ENCODE measurements at regions not wholly inside any gene's neighbourhood (a gene's known extent, or its start where the extent isn't known, plus 50 kb on each side); places are given as distances from the start of the nearest gene placed in this dataset.

- peak; percentile 45 for DNase-seq (ENCODE audit: extremely low read depth, low read depth)
- no peak overlapping the region for H3K4me3 ChIP-seq (replicated peaks; ENCODE audit: low read depth, low read length)
- TF ChIP-seq, protein P1, sequence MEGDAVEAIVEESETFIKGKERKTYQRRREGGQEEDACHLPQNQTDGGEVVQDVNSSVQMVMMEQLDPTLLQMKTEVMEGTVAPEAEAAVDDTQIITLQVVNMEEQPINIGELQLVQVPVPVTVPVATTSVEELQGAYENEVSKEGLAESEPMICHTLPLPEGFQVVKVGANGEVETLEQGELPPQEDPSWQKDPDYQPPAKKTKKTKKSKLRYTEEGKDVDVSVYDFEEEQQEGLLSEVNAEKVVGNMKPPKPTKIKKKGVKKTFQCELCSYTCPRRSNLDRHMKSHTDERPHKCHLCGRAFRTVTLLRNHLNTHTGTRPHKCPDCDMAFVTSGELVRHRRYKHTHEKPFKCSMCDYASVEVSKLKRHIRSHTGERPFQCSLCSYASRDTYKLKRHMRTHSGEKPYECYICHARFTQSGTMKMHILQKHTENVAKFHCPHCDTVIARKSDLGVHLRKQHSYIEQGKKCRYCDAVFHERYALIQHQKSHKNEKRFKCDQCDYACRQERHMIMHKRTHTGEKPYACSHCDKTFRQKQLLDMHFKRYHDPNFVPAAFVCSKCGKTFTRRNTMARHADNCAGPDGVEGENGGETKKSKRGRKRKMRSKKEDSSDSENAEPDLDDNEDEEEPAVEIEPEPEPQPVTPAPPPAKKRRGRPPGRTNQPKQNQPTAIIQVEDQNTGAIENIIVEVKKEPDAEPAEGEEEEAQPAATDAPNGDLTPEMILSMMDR (IDR thresholded peaks at IDR 0.05; ENCODE audit: low read depth, low read length, missing control alignments), result no peak
Observed at GRCh38 chr12:42732908-42733411, 143.4 kb upstream of the PRICKLE1 start.

- TF ChIP-seq, protein P1 (IDR thresholded peaks at IDR 0.05; ENCODE audit: low read depth, low read length, missing control alignments), result no peak
- DNase-seq (ENCODE audit: extremely low read depth, low read depth), result no peak
- H3K4me3 ChIP-seq (replicated peaks; ENCODE audit: low read depth, low read length), result no peak overlapping the region
Observed at GRCh38 chr12:42730291-42730690, 140.7 kb upstream of the PRICKLE1 start.

DNA sequence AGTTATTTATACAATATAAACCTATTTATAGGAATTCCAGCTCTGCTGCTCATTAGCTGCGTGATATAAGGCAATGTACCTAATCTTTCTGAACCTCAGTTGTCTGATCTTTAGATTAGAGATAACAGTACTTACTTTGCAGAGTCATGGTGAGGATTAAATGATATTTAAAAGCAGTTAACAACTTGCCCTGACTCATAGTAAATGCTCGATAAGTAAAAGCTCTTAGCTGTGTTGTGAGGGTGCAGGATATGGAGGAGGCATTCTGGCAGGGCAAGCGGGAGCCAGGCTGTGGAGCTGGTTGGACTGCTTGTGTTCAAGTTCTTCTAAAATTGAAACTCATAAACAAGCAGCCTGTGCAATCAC, 140.0 kb upstream of the PRICKLE1 start:
- TF ChIP-seq, protein P1 (IDR thresholded peaks at IDR 0.05; ENCODE audit: low read depth, low read length, missing control alignments), result no peak

DNA sequence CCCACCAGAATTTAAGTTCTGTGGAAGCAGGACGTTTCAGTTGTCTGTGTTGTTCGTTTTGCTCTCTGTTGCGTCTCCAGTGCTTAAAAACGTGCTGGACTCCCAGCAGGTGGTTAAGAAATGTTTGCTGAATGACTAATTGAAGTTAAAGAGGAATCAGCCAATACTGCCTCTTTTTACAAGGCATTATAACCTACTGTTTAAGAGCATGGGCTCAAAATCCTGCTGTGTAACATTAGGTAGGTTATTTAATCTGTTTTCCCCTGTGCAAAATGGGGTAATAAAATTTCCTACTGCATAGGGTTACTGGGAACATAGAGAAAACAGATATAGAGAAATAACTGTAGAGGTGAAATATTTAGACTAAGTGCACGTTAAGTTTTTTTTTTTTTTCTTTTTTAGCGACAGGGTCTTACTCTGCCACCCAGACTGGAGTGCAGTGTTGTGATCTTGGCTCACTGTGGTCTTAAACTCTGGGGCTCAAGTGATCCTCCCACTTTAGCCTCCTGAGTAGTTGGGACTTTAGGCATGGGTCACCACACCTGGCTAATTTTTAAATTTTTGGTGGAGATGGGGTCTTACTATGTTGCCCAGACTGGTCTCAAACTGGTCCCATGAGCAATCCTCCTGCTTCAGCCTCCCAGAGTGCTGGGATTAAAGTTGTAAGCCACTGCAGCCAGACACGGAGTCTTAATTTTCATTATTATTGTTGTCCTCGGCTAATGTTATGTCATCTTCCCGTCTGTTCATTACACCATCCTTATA, 139.4 kb upstream of the PRICKLE1 start:
- DNase-seq (ENCODE audit: extremely low read depth, low read depth), result no peak
- no peak overlapping the region for H3K4me3 ChIP-seq (replicated peaks; ENCODE audit: low read depth, low read length)
- TF ChIP-seq, protein P1 (IDR thresholded peaks at IDR 0.05; ENCODE audit: low read depth, low read length, missing control alignments), result no peak

More for the DNA sequence above, 140.0 kb upstream of the PRICKLE1 start:
- H3K4me3 ChIP-seq (replicated peaks; ENCODE audit: low read depth, low read length), result no peak overlapping the region
- DNase-seq (ENCODE audit: extremely low read depth, low read depth), result no peak

GRCh38 chr12:42728287-42728686, 138.7 kb upstream of the PRICKLE1 start:
- no peak for DNase-seq (ENCODE audit: extremely low read depth, low read depth)
- TF ChIP-seq, protein P1 (IDR thresholded peaks at IDR 0.05; ENCODE audit: low read depth, low read length, missing control alignments), result no peak
- no peak overlapping the region for H3K4me3 ChIP-seq (replicated peaks; ENCODE audit: low read depth, low read length)

DNA sequence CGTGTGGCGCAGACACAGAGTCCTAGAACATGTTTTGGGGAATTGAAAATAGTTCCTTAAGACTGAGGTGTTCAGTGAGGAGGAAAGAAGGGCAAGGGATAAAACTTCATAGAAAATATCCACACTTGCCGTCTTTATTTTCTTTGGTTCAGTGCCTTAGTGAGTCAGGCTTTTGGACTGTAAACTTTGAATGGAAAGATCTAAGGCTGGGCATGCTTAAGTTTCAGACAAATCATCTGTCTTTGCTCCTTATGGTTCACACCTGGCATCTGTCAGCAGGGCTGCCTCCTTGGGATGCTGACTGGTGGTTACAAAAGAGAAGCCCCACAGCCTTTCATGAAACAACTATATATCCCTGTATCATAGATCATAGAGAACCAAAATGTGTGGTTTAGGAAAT, 136.3 kb upstream of the PRICKLE1 start:
- H3K4me3 ChIP-seq (replicated peaks; ENCODE audit: low read depth, low read length), result no peak overlapping the region
- no peak for DNase-seq (ENCODE audit: extremely low read depth, low read depth)
- TF ChIP-seq, protein P1 (IDR thresholded peaks at IDR 0.05; ENCODE audit: low read depth, low read length, missing control alignments), result no peak
